Tibial artery (tissue), 4 donors: ENCODE measurements at regions not wholly inside any gene's neighbourhood (a gene's known extent, or its start where the extent isn't known, plus 50 kb on each side); places are given as distances from the start of the nearest gene placed in this dataset.

Experiments used
- DNase-seq, 2 donors: peaks; one replicate each; pipeline ENCODE4 v3.0.0-alpha.2; 2019
- H3K27ac ChIP-seq, 2 donors: fragments of 200-600 bp; sonication (generic) in 1 of 2; 1 replicate in 1 of 2; 2 replicates in 1 of 2; pipeline ENCODE4 v1.5.1; 2018 to 2019; ENCODE audit warnings: mild to moderate bottlenecking in 1 of 2
- H3K27me3 ChIP-seq, 2 donors: fragments of 200-600 bp; sonication (generic) in 1 of 2; one replicate each; pipeline versions ENCODE4 v1.5.1 to v1.6.0; 2016 to 2019
- H3K36me3 ChIP-seq, 3 donors: fragments of 200-600 bp; sonication (generic) in 2 of 3; one replicate each; pipeline ENCODE4 v1.5.1; 2016 to 2019; ENCODE audit warnings: mild to moderate bottlenecking in 2 of 3
- H3K4me1 ChIP-seq, 4 donors: fragments of 200-600 bp; sonication (generic) in 2 of 4; 1 replicate in 3 of 4; 2 replicates in 1 of 4; pipeline ENCODE4 v1.5.1; 2016 to 2019
- H3K4me3 ChIP-seq, 2 donors: fragments of 200-600 bp; sonication (generic) in 1 of 2; 1 replicate in 1 of 2; 2 replicates in 1 of 2; pipeline ENCODE4 v1.5.1; 2018 to 2019; ENCODE audit warnings: mild to moderate bottlenecking in 2 of 2
- H3K9me3 ChIP-seq, 3 donors: fragments of 200-600 bp; sonication (generic) in 1 of 3; one replicate each; pipeline ENCODE4 v1.5.1; 2016 to 2019
- CTCF ChIP-seq, 2 experiments: fragments of 200-600 bp in 1 of 2; fragments of 450-650 bp in 1 of 2; IDR thresholded peaks; one replicate each; pipeline ENCODE4 v1.5.1; 2017 to 2019; ENCODE audit warnings: antibody characterized with exemption in 2 of 2, mild to moderate bottlenecking in 1 of 2, moderate library complexity in 1 of 2
- intact Hi-C: fragments of 100-400 bp; cut with DNase I; formaldehyde crosslinking; loops from one replicate; pipeline ENCODE4 v1.15.0; 2023; ENCODE audit warnings: low total_unique reads

GRCh38 chr2:66382091-66382490, 52.8 kb upstream of the MEIS1 start:
- Histone ChIP-seq H3K9me3 (no peaks in the 10 kb centered on the region), H3K27me3 (peaks cover 0 to 4% of the 10 kb centered on the region in 2 donors), H3K36me3 (no peaks in the 10 kb centered on the region), H3K4me3 (no peak overlapping the region), H3K4me1 (no peaks in the 10 kb centered on the region), H3K27ac (no peak overlapping the region)
- TF ChIP-seq CTCF (IDR thresholded peaks at IDR 0.05) = no peak
- intact Hi-C loops = no loop called here
- no peak for DNase-seq

GRCh38 chr2:66379473-66379872, 55.5 kb upstream of the MEIS1 start:
- no peak overlapping the region for H3K4me3 ChIP-seq
- DNase-seq = no peak
- intact Hi-C loops = no loop called here
- H3K27ac ChIP-seq = no peak overlapping the region
- H3K9me3 ChIP-seq = no peaks in the 10 kb centered on the region
- H3K4me1 ChIP-seq = no peaks in the 10 kb centered on the region
- H3K27me3 ChIP-seq = peaks cover 0 to 8% of the 10 kb centered on the region in 2 donors
- no peaks in the 10 kb centered on the region for H3K36me3 ChIP-seq
- no peak for TF ChIP-seq CTCF (IDR thresholded peaks at IDR 0.05)

GRCh38 chr2:66377832-66378231, 57.1 kb upstream of the MEIS1 start:
- intact Hi-C loops = no loop called here
- H3K9me3 ChIP-seq = no peaks in the 10 kb centered on the region

GRCh38 chr2:66370824-66371223, 64.1 kb upstream of the MEIS1 start:
- DNase-seq = no peak
- H3K4me1 ChIP-seq = peaks cover 0 to 4% (median 0%) of the 10 kb centered on the region in 4 donors
- intact Hi-C loops = no loop called here
- H3K4me3 ChIP-seq = no peak overlapping the region
- H3K9me3 ChIP-seq = no peaks in the 10 kb centered on the region
- no peaks in the 10 kb centered on the region for H3K36me3 ChIP-seq
- H3K27ac ChIP-seq = no peak overlapping the region
- TF ChIP-seq CTCF (IDR thresholded peaks at IDR 0.05) = no peak
- H3K27me3 ChIP-seq = peaks cover 0 to 1% of the 10 kb centered on the region in 2 donors

More at GRCh38 chr2:66377832-66378231, 57.1 kb upstream of the MEIS1 start:
- no peaks in the 10 kb centered on the region for H3K4me1 ChIP-seq
- H3K27ac ChIP-seq = no peak overlapping the region
- no peaks in the 10 kb centered on the region for H3K36me3 ChIP-seq
- no peak for TF ChIP-seq CTCF (IDR thresholded peaks at IDR 0.05)
- peaks cover 0 to 7% of the 10 kb centered on the region in 2 donors for H3K27me3 ChIP-seq
- no peak overlapping the region for H3K4me3 ChIP-seq
- no peak for DNase-seq

GRCh38 chr2:66366619-66367018, 68.3 kb upstream of the MEIS1 start:
- no peak for TF ChIP-seq CTCF (IDR thresholded peaks at IDR 0.05)
- intact Hi-C loops = no loop called here
- DNase-seq = no peak

More at GRCh38 chr2:66366619-66367018, 68.3 kb upstream of the MEIS1 start:
- H3K4me3 ChIP-seq = no peak overlapping the region
- no peaks in the 10 kb centered on the region for H3K9me3 ChIP-seq
- no peak overlapping the region for H3K27ac ChIP-seq
- peaks cover 0 to 22% (median 11%) of the 10 kb centered on the region in 4 donors for H3K4me1 ChIP-seq
- H3K27me3 ChIP-seq = no peaks in the 10 kb centered on the region
- H3K36me3 ChIP-seq = no peaks in the 10 kb centered on the region
